Mesendoderm (in vitro differentiated cells): ENCODE measurements at regions not wholly inside any gene's neighbourhood (a gene's known extent, or its start where the extent isn't known, plus 50 kb on each side); places are given as distances from the start of the nearest gene placed in this dataset.

Experiments used
- DNase-seq: peaks from one replicate; pipeline ENCODE4 v3.0.0; 2013
- H2AK5ac ChIP-seq: 2 replicates; pipeline ENCODE4 v1.6.1; 2013; ENCODE audit warnings: low read length, inconsistent platforms
- H2BK120ac ChIP-seq: 2 replicates; pipeline ENCODE4 v1.6.1; 2013; ENCODE audit warnings: low read depth, mild to moderate bottlenecking, low read length, moderate library complexity, mixed read lengths
- H2BK15ac ChIP-seq: replicated peaks from 2 replicates; pipeline ENCODE4 v1.6.1; 2013; ENCODE audit warnings: low read depth, mild to moderate bottlenecking, moderate library complexity
- H2BK5ac ChIP-seq: 2 replicates; pipeline ENCODE4 v1.6.1; 2013; ENCODE audit warnings: low read length, inconsistent platforms
- H3K18ac ChIP-seq: 2 replicates; pipeline ENCODE4 v1.6.1; 2013; ENCODE audit warnings: mild to moderate bottlenecking, low read length, mixed read lengths
- H3K23ac ChIP-seq: one replicate; pipeline ENCODE4 v1.6.1; 2013; ENCODE audit warnings: low read length
- H3K27ac ChIP-seq: 2 replicates; pipeline ENCODE4 v1.5.1; 2013; ENCODE audit warnings: low read depth, mild to moderate bottlenecking, inconsistent platforms, low read length, moderate library complexity
- H3K27me3 ChIP-seq: 2 replicates; pipeline ENCODE4 v1.6.1; 2013; ENCODE audit warnings: low read length, control low read depth, mild to moderate bottlenecking, inconsistent platforms; ENCODE audit not compliant: insufficient read depth, poor library complexity
- H3K36me3 ChIP-seq: 2 replicates; pipeline ENCODE4 v1.6.1; 2013; ENCODE audit warnings: low read length, inconsistent platforms; ENCODE audit not compliant: control insufficient read depth, insufficient read depth
- H3K4ac ChIP-seq: one replicate; pipeline ENCODE4 v1.6.1; 2013; ENCODE audit warnings: low read depth, mild to moderate bottlenecking, low read length, moderate library complexity
- H3K4me1 ChIP-seq: 2 replicates; pipeline ENCODE4 v1.6.1; 2013; ENCODE audit warnings: low read depth, low read length, inconsistent platforms; ENCODE audit not compliant: control insufficient read depth
- H3K4me2 ChIP-seq: 2 replicates; pipeline ENCODE4 v1.6.1; 2013; ENCODE audit warnings: low read length
- H3K4me3 ChIP-seq: 2 replicates; pipeline ENCODE4 v1.5.1; 2013; ENCODE audit warnings: mild to moderate bottlenecking, low read length
- H3K56ac ChIP-seq: one replicate; pipeline ENCODE4 v1.6.1; 2013; ENCODE audit warnings: low read length
- H3K79me1 ChIP-seq: 2 replicates; pipeline ENCODE4 v1.6.1; 2013; ENCODE audit warnings: low read length, inconsistent platforms
- H3K79me2 ChIP-seq: 2 replicates; pipeline ENCODE4 v1.6.1; 2013; ENCODE audit warnings: mild to moderate bottlenecking, low read length; ENCODE audit not compliant: control insufficient read depth, insufficient read depth
- H3K9ac ChIP-seq: 2 replicates; pipeline ENCODE4 v1.6.1; 2013; ENCODE audit warnings: low read length, inconsistent platforms
- H4K5ac ChIP-seq: one replicate; pipeline ENCODE4 v1.6.1; 2013; ENCODE audit warnings: low read length
- H4K8ac ChIP-seq: one replicate; pipeline ENCODE4 v1.6.1; 2013; ENCODE audit warnings: low read depth, mild to moderate bottlenecking, control low read depth, low read length, moderate library complexity
- WGBS: extraction: QIAGEN DNeasy Blood & Tissue Kit; methylation state at CpG from one replicate; pipeline ENCODE4 v1.1.7; 2013; ENCODE audit warnings: low lambda C conversion rate, missing lambda C conversion rate; ENCODE audit not compliant: insufficient coverage; ENCODE audit errors: extremely low coverage; 5-methylcytosine and 5-hydroxymethylcytosine counted together

DNA sequence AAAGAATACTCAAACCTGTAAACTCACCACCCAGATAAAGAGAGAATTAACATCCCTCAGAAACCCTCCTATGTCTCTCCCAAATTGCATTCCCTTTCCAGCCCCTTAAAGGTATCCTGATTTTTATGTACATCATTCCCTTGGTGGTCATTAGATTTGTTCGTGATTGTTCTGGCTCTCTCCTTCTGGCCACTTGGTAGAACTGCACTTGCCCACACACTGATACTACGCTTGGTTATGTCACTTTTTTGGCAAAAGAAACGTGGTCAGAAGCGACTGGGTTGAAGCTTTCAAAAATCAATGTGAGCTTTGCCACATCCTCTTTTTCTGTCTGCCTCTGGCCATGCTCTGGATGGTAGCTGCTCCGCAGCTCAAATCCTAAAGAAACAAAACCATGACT, 76.3 kb downstream of the KRTAP19-8 start:
- Histone ChIP-seq H3K56ac (no peak overlapping the region), H3K4me3 (no peak overlapping the region), H3K4ac (no peak overlapping the region), H3K9ac (no peak overlapping the region), H3K18ac (no peak overlapping the region), H3K4me2 (no peak overlapping the region), H3K27ac (no peak overlapping the region), H4K8ac (no peak overlapping the region), H3K4me1 (no peaks in the 10 kb centered on the region), H3K23ac (no peak overlapping the region), H3K27me3 (no peaks in the 10 kb centered on the region), H2BK120ac (no peak overlapping the region), H2BK5ac (no peak overlapping the region), H2AK5ac (no peak overlapping the region), H2BK15ac (no peak overlapping the region), H3K79me1 (no peaks in the 10 kb centered on the region), H3K36me3 (no peaks in the 10 kb centered on the region), H3K79me2 (no peaks in the 10 kb centered on the region), H4K5ac (no peak overlapping the region)
- peak; percentile 26 for DNase-seq
- WGBS: no CpG with 5 or more reads among the region's 5 CpGs

GRCh38 chr21:30958741-30959140, 77.4 kb upstream of the KRTAP11-1 start:
- Histone ChIP-seq H3K79me2 (no peaks in the 10 kb centered on the region), H2BK5ac (no peak overlapping the region), H2BK120ac (no peak overlapping the region), H3K4me3 (no peak overlapping the region), H3K79me1 (no peaks in the 10 kb centered on the region), H2AK5ac (no peak overlapping the region), H3K56ac (no peak overlapping the region), H3K18ac (no peak overlapping the region), H3K9ac (no peak overlapping the region), H3K4ac (no peak overlapping the region), H3K27ac (no peak overlapping the region), H3K27me3 (no peaks in the 10 kb centered on the region), H3K23ac (no peak overlapping the region), H4K8ac (no peak overlapping the region), H3K4me2 (no peak overlapping the region), H4K5ac (no peak overlapping the region), H2BK15ac (no peak overlapping the region), H3K4me1 (no peaks in the 10 kb centered on the region), H3K36me3 (no peaks in the 10 kb centered on the region)
- 100% methylated on average over 1 of the region's 7 CpGs for WGBS
- DNase-seq: no peak

DNA sequence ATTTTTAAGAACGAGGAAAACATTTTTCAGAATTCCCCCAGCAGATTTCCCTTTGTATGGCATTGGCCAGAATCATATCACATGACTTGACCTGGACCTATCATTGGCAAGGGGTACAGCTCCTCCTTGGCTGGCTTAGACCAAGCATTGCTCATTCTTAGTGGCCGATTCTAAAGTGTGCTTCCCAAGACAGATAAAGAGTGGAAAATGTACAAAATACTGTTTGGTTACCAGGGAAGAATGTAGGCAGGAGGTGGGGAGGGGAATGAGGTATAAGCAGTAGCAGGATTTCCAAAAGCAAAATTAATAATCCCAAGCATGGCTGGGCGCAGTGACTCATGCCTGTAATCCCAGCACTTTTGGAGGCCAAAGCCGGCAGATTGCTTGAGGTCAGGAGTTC, 75.6 kb upstream of the KRTAP11-1 start:
- Histone ChIP-seq H2BK120ac (no peak overlapping the region), H3K4me1 (no peaks in the 10 kb centered on the region), H3K56ac (no peak overlapping the region), H2AK5ac (no peak overlapping the region), H3K18ac (no peak overlapping the region), H3K4me2 (no peak overlapping the region), H3K4ac (no peak overlapping the region), H3K4me3 (no peak overlapping the region), H4K5ac (no peak overlapping the region), H3K27me3 (no peaks in the 10 kb centered on the region), H3K27ac (no peak overlapping the region), H3K79me1 (no peaks in the 10 kb centered on the region), H2BK5ac (no peak overlapping the region), H2BK15ac (no peak overlapping the region), H3K36me3 (no peaks in the 10 kb centered on the region), H3K9ac (no peak overlapping the region), H3K23ac (no peak overlapping the region), H4K8ac (no peak overlapping the region), H3K79me2 (no peaks in the 10 kb centered on the region)
- no CpG with 5 or more reads among the region's 4 CpGs for WGBS
- DNase-seq: no peak

DNA sequence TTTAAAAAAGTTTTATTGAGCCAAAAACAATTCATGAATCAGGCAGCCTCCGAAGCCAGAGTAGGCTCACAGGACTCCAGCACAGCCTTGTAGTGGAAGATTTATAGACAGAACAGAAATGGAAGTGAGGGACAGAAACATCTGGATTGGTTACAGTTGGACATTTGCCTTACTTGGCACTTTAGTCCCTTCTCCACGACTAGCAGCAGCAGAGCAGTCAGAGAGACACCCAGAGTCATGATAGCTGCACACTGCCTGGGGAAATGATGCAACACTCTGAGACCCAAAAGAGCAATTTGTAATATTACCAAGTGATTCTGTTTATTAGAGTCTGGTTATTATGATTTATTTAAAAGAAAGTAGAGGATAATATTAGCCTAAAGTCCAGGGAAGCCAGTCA, 72.2 kb upstream of the KRTAP11-1 start:
- H3K79me1 ChIP-seq: no peaks in the 10 kb centered on the region
- no peak overlapping the region for H3K23ac ChIP-seq
- no peaks in the 10 kb centered on the region for H3K36me3 ChIP-seq
- WGBS: no CpG with 5 or more reads among the region's 2 CpGs
- H3K4me2 ChIP-seq: no peak overlapping the region
- no peak overlapping the region for H3K4me3 ChIP-seq
- H3K9ac ChIP-seq: no peak overlapping the region
- H3K18ac ChIP-seq: no peak overlapping the region
- no peak overlapping the region for H4K8ac ChIP-seq
- H2BK120ac ChIP-seq: no peak overlapping the region
- no peaks in the 10 kb centered on the region for H3K4me1 ChIP-seq
- no peak overlapping the region for H3K27ac ChIP-seq
- no peak overlapping the region for H3K4ac ChIP-seq
- DNase-seq: no peak
- H2AK5ac ChIP-seq: no peak overlapping the region
- no peak overlapping the region for H4K5ac ChIP-seq
- no peaks in the 10 kb centered on the region for H3K79me2 ChIP-seq
- H3K27me3 ChIP-seq: no peaks in the 10 kb centered on the region
- H2BK5ac ChIP-seq: no peak overlapping the region
- H3K56ac ChIP-seq: no peak overlapping the region
- H2BK15ac ChIP-seq: no peak overlapping the region

DNA sequence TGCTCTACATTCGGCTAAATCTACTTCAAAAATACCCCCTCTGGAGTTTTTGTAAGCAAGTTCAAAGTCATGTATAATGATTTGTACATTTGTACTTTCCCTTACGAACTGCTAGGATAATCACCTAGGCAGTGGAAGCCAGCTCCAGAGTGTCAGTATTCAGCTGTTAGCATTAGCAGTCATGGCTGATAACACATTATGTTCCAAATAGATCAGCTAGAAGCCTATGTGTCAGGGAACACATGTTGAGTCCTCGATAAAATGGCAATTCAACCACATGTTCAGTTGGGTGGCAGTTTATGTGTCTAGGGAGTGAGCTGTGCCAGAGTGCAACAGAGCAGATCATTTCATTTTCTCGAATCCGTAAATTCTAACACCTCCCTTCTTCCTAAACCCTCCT, 65.8 kb upstream of the KRTAP11-1 start:
- no peaks in the 10 kb centered on the region for H3K36me3 ChIP-seq
- no peak overlapping the region for H2BK120ac ChIP-seq
- H3K27ac ChIP-seq: no peak overlapping the region
- no peak overlapping the region for H3K4me2 ChIP-seq
- H3K56ac ChIP-seq: no peak overlapping the region
- no peak for DNase-seq
- WGBS: no CpG with 5 or more reads among the region's 5 CpGs
- no peaks in the 10 kb centered on the region for H3K4me1 ChIP-seq
- no peak overlapping the region for H2BK5ac ChIP-seq
- H3K23ac ChIP-seq: no peak overlapping the region
- H3K79me2 ChIP-seq: no peaks in the 10 kb centered on the region
- H2AK5ac ChIP-seq: no peak overlapping the region
- H3K4me3 ChIP-seq: no peak overlapping the region
- no peak overlapping the region for H4K5ac ChIP-seq
- no peak overlapping the region for H3K9ac ChIP-seq
- no peak overlapping the region for H2BK15ac ChIP-seq
- H3K4ac ChIP-seq: no peak overlapping the region
- H3K27me3 ChIP-seq: no peaks in the 10 kb centered on the region
- no peak overlapping the region for H4K8ac ChIP-seq
- H3K18ac ChIP-seq: no peak overlapping the region
- no peaks in the 10 kb centered on the region for H3K79me1 ChIP-seq

DNA sequence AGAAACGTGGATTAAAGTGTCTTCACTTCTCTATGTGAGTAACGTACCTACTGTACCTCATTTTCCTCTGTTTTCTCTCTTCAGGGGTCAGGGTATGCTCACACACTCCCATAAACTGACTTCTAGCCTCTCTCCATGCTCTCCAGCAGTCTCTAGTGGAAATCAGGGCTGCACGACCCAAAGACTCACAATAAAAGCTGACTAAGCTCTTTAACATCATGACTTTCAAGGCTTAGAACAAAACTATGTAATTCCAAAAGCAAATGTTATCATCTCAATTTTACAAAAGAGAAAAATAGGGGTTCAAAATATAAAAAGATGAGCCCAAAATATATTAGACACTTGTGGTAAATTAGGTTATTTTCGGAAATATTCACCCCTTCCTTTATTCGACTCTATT, 62.5 kb upstream of the KRTAP11-1 start:
- no peaks in the 10 kb centered on the region for H3K27me3 ChIP-seq
- H3K36me3 ChIP-seq: no peaks in the 10 kb centered on the region
- no peak for DNase-seq
- H3K27ac ChIP-seq: no peak overlapping the region
- no peak overlapping the region for H4K5ac ChIP-seq
- no peak overlapping the region for H3K9ac ChIP-seq
- H2BK15ac ChIP-seq: no peak overlapping the region
- no peaks in the 10 kb centered on the region for H3K79me2 ChIP-seq
- H3K18ac ChIP-seq: no peak overlapping the region
- H3K4me3 ChIP-seq: no peak overlapping the region
- H3K23ac ChIP-seq: no peak overlapping the region
- H2BK120ac ChIP-seq: no peak overlapping the region
- no peak overlapping the region for H4K8ac ChIP-seq
- no peak overlapping the region for H3K4ac ChIP-seq
- WGBS: no CpG with 5 or more reads among the region's 5 CpGs
- no peak overlapping the region for H2BK5ac ChIP-seq
- no peak overlapping the region for H3K4me2 ChIP-seq
- no peaks in the 10 kb centered on the region for H3K79me1 ChIP-seq
- no peak overlapping the region for H2AK5ac ChIP-seq
- no peaks in the 10 kb centered on the region for H3K4me1 ChIP-seq
- H3K56ac ChIP-seq: no peak overlapping the region
